H1 (cell line): ENCODE measurements at regions not wholly inside any gene's neighbourhood (a gene's known extent, or its start where the extent isn't known, plus 50 kb on each side); places are given as distances from the start of the nearest gene placed in this dataset.

Source experiments
- CTCF ChIA-PET: fragments of 300-600 bp; sonication (Branson Sonifier 250); formaldehyde crosslinking; loops from one replicate; lab custom pipeline; 2021; ENCODE audit not compliant: partially characterized antibody; lab: Charles Lee
- POLR2A ChIA-PET: fragments of 300-600 bp; sonication (Branson Sonifier 250); formaldehyde crosslinking; loops from one replicate; lab custom pipeline; 2021; ENCODE audit warnings: inconsistent platforms; ENCODE audit not compliant: partially characterized antibody; lab: Charles Lee
- DNase-seq, 2 experiments: peaks; one replicate each; pipeline versions ENCODE4 v3.0.0 to v3.0.0-alpha.2; 2010 to 2022; ENCODE audit warnings: low spot score in 2 of 2, low read depth in 1 of 2, mixed read lengths in 1 of 2
- FAIRE-seq: peaks from 2 replicates; lab custom pipeline; 2011; peaks lifted over from hg19 to GRCh38; lab: Jason Lieb, UNC
- H2AFZ ChIP-seq: 2 replicates; pipeline ENCODE4 v1.8.1; 2012; ENCODE audit warnings: low read length, inconsistent platforms
- H2AK5ac ChIP-seq: 2 replicates; pipeline ENCODE4 v1.6.1; 2013; ENCODE audit warnings: low read depth, low read length
- H2BK120ac ChIP-seq: replicated peaks from 2 replicates; pipeline ENCODE3; 2013; ENCODE audit warnings: low read depth, low read length, inconsistent platforms
- H2BK12ac ChIP-seq: 2 replicates; pipeline ENCODE4 v1.6.1; 2013; ENCODE audit warnings: low read depth, low read length
- H2BK15ac ChIP-seq: 2 replicates; pipeline ENCODE4 v1.6.1; 2013; ENCODE audit warnings: low read length
- H2BK20ac ChIP-seq: 2 replicates; pipeline ENCODE4 v1.6.1; 2013; ENCODE audit warnings: low read length
- H2BK5ac ChIP-seq: 2 replicates; pipeline ENCODE4 v1.6.1; 2013; ENCODE audit warnings: low read depth, low read length
- H3K14ac ChIP-seq: 2 replicates; pipeline ENCODE4 v1.6.1; 2013; ENCODE audit warnings: inconsistent platforms; ENCODE audit not compliant: insufficient read length
- H3K18ac ChIP-seq: 2 replicates; pipeline ENCODE4 v1.6.1; 2013; ENCODE audit warnings: low read length; ENCODE audit errors: extremely low read depth
- H3K23ac ChIP-seq: 2 replicates; pipeline ENCODE4 v1.6.1; 2013; ENCODE audit warnings: inconsistent platforms; ENCODE audit not compliant: insufficient read length
- H3K23me2 ChIP-seq: 2 replicates; pipeline ENCODE4 v1.6.1; 2013; ENCODE audit warnings: low read depth, low read length
- H3K27ac ChIP-seq: 2 replicates; pipeline ENCODE4 v1.6.1; 2011; ENCODE audit warnings: low read depth, low read length, inconsistent platforms
- H3K27me3 ChIP-seq, 4 experiments: replicated peaks in 1 of 4; 1 replicate in 1 of 4; 2 replicates in 3 of 4; pipeline versions ENCODE4 v1.6.1 to v1.8.1; 2011 to 2013; ENCODE audit warnings: low read length in 3 of 4, mild to moderate bottlenecking in 3 of 4, inconsistent platforms in 2 of 4, mixed read lengths in 2 of 4, moderate library complexity in 1 of 4; ENCODE audit not compliant: control insufficient read depth in 3 of 4, insufficient read depth in 3 of 4; ENCODE audit errors: extremely low read depth in 1 of 4
- H3K36me3 ChIP-seq, 4 experiments: 2 replicates each; pipeline versions ENCODE4 v1.6.1 to v1.8.1; 2011 to 2013; ENCODE audit warnings: mild to moderate bottlenecking in 4 of 4, low read length in 3 of 4, moderate library complexity in 2 of 4, control low read depth in 1 of 4, inconsistent platforms in 1 of 4; ENCODE audit not compliant: insufficient read depth in 4 of 4, control insufficient read depth in 2 of 4
- H3K4ac ChIP-seq: replicated peaks from 2 replicates; pipeline ENCODE3; 2013; ENCODE audit warnings: low read length, low read depth, mixed read lengths, inconsistent platforms; ENCODE audit not compliant: insufficient read length
- H3K4me1 ChIP-seq, 4 experiments: replicated peaks in 1 of 4; 1 replicate in 1 of 4; 2 replicates in 3 of 4; pipeline versions ENCODE4 v1.6.1 to v1.8.1; 2011 to 2013; ENCODE audit warnings: low read length in 3 of 4, inconsistent platforms in 2 of 4, mixed read lengths in 1 of 4; ENCODE audit not compliant: insufficient read depth in 4 of 4, control insufficient read depth in 3 of 4
- H3K4me2 ChIP-seq, 2 experiments: 2 replicates each; pipeline versions ENCODE4 v1.6.1 to v1.8.1; 2011 to 2013; ENCODE audit warnings: low read depth in 2 of 2, low read length in 2 of 2, control low read depth in 1 of 2, inconsistent platforms in 1 of 2, mild to moderate bottlenecking in 1 of 2; ENCODE audit not compliant: insufficient read depth in 1 of 2
- H3K4me3 ChIP-seq, 4 experiments: fragments of 200-600, 300-600 bp in 1 of 4; sonication (generic), shearing (Covaris generic), sonication (Bioruptor Twin) in 1 of 4; 2 replicates each; pipeline versions ENCODE4 v1.5.1 to v1.8.1; 2011 to 2016; ENCODE audit warnings: low read length in 4 of 4, low read depth in 3 of 4, control low read depth in 2 of 4, inconsistent platforms in 2 of 4, mild to moderate bottlenecking in 2 of 4, mixed read lengths in 1 of 4, moderate library complexity in 1 of 4; ENCODE audit not compliant: insufficient read depth in 2 of 4; ENCODE audit errors: extremely low read depth in 1 of 4
- H3K56ac ChIP-seq: replicated peaks from 2 replicates; pipeline ENCODE3; 2013; ENCODE audit warnings: low read depth, mild to moderate bottlenecking, mixed read lengths, low read length, inconsistent platforms; ENCODE audit not compliant: insufficient read length
- H3K79me1 ChIP-seq: 2 replicates; pipeline ENCODE4 v1.6.1; 2013; ENCODE audit warnings: low read depth, low read length, control low read depth
- H3K79me2 ChIP-seq, 2 experiments: 2 replicates each; pipeline versions ENCODE4 v1.6.1 to v1.8.1; 2012 to 2013; ENCODE audit warnings: low read length in 2 of 2, mild to moderate bottlenecking in 2 of 2, inconsistent platforms in 1 of 2; ENCODE audit not compliant: insufficient read depth in 2 of 2, control insufficient read depth in 1 of 2
- H3K9ac ChIP-seq, 4 experiments: replicated peaks in 1 of 4; 1 replicate in 1 of 4; 2 replicates in 3 of 4; pipeline versions ENCODE4 v1.6.1 to v1.8.1; 2011 to 2013; ENCODE audit warnings: low read depth in 3 of 4, low read length in 3 of 4, control low read depth in 2 of 4, mild to moderate bottlenecking in 2 of 4, moderate library complexity in 2 of 4, inconsistent platforms in 1 of 4; ENCODE audit errors: extremely low read depth in 1 of 4
- H3K9me3 ChIP-seq, 2 experiments: 2 replicates each; pipeline versions ENCODE4 v1.6.1 to v1.8.1; 2012 to 2013; ENCODE audit warnings: mild to moderate bottlenecking in 2 of 2, moderate library complexity in 2 of 2, control low read depth in 1 of 2, inconsistent platforms in 1 of 2, low read depth in 1 of 2, low read length in 1 of 2, mixed read lengths in 1 of 2; ENCODE audit not compliant: insufficient read depth in 2 of 2
- H4K20me1 ChIP-seq, 2 experiments: replicated peaks in 1 of 2; 2 replicates each; pipeline versions ENCODE3 to v1.8.1; 2011 to 2013; ENCODE audit warnings: inconsistent platforms in 2 of 2, low read length in 2 of 2, mild to moderate bottlenecking in 1 of 2; ENCODE audit not compliant: insufficient read depth in 2 of 2, control insufficient read depth in 1 of 2
- H4K5ac ChIP-seq: 2 replicates; pipeline ENCODE4 v1.6.1; 2013; ENCODE audit warnings: low read length, low read depth, mixed read lengths, inconsistent platforms; ENCODE audit not compliant: insufficient read length
- H4K8ac ChIP-seq: 2 replicates; pipeline ENCODE4 v1.8.0; 2013; ENCODE audit warnings: mild to moderate bottlenecking, moderate library complexity, low read length, inconsistent platforms; ENCODE audit not compliant: insufficient read depth; ENCODE audit errors: extremely low read depth
- H4K91ac ChIP-seq: replicated peaks from 2 replicates; pipeline ENCODE3; 2013; ENCODE audit warnings: low read length, mixed read lengths, inconsistent platforms; ENCODE audit not compliant: insufficient read length
- HDAC2 ChIP-seq, 2 experiments: fragments of 300-600 bp in 1 of 2; sonication (generic) in 1 of 2; IDR thresholded peaks; 2 replicates each; pipeline ENCODE4 v1.6.1; 2011 to 2012; ENCODE audit warnings: low read depth in 2 of 2, low read length in 2 of 2, mild to moderate bottlenecking in 2 of 2, moderate library complexity in 2 of 2, borderline replicate concordance in 1 of 2, inconsistent platforms in 1 of 2
- NANOG ChIP-seq: IDR thresholded peaks from 2 replicates; pipeline ENCODE4 v1.6.1; 2011; ENCODE audit warnings: low read length, low read depth, mild to moderate bottlenecking, inconsistent platforms; ENCODE audit not compliant: insufficient read depth, poor library complexity, severe bottlenecking
- NRF1 ChIP-seq: IDR thresholded peaks from 2 replicates; pipeline ENCODE4 v1.6.1; 2011; ENCODE audit warnings: mild to moderate bottlenecking, low read depth, low read length, improper control_type of control experiment
- POLR2A ChIP-seq, 2 experiments: IDR thresholded peaks; 1 replicate in 1 of 2; 2 replicates in 1 of 2; pipeline ENCODE4 v1.6.1; 2011; ENCODE audit warnings: low read depth in 2 of 2, low read length in 2 of 2, mild to moderate bottlenecking in 2 of 2; ENCODE audit errors: control extremely low read depth in 1 of 2
- POLR2AphosphoS5 ChIP-seq: IDR thresholded peaks from 2 replicates; pipeline ENCODE4 v1.6.1; 2011; ENCODE audit warnings: low read depth, low read length
- TAF1 ChIP-seq: IDR thresholded peaks from 2 replicates; pipeline ENCODE4 v1.6.1; 2011; ENCODE audit warnings: mild to moderate bottlenecking, low read depth, low read length
- WGBS, 2 experiments: shearing (Covaris generic) in 1 of 2; methylation state at CpG; one replicate each; pipeline versions ENCODE4 v1.1.6 to v1.1.7; 2013 to 2015; ENCODE audit warnings: low lambda C conversion rate in 2 of 2, mixed read lengths in 2 of 2, inconsistent platforms in 1 of 2, low coverage in 1 of 2, missing lambda C conversion rate in 1 of 2; ENCODE audit not compliant: insufficient replicate concordance in 2 of 2, insufficient coverage in 1 of 2, insufficient read length in 1 of 2; ENCODE audit errors: extremely low coverage in 1 of 2, missing lambda C conversion rate in 1 of 2; 5-methylcytosine and 5-hydroxymethylcytosine counted together
- TF ChIP-seq, protein P1 (sequence below): IDR thresholded peaks from 2 replicates; pipeline ENCODE4 v1.6.1; 2011; ENCODE audit warnings: low read length, improper control_type of control experiment
- TF ChIP-seq, protein P2 (sequence below): IDR thresholded peaks from 2 replicates; pipeline ENCODE4 v1.6.1; 2012; ENCODE audit warnings: inconsistent platforms

DNA sequence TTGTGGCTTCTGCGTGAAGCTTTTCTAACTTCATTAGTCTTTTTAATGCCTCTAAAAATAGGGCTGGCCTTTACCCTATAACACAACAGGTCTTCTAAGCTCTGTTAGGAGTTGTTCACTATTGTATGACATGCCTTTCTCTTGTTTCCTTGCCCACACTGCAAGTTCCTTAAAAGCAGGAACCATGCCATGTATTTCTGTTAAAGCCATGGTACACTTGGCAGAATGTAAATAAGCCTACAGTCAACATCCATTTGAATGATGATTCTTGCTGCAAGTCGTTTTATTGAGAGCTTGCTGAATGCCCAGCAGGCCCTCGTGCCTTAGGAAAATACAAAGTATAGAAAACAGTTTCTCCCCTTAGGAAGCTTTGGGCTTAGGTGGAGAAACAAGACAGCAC, 214.6 kb downstream of the DUSP10 start:
- Histone ChIP-seq H4K5ac (no peak overlapping the region), H3K4me2 (no peak overlapping the region), H2AFZ (no peak overlapping the region), H3K27me3 (no peaks in the 10 kb centered on the region), H3K14ac (no peak overlapping the region), H3K79me1 (no peaks in the 10 kb centered on the region), H4K20me1 (no peaks in the 10 kb centered on the region), H3K27ac (no peak overlapping the region), H3K23ac (no peak overlapping the region), H3K56ac (no peak overlapping the region), H2AK5ac (no peak overlapping the region), H3K79me2 (no peaks in the 10 kb centered on the region), H3K9ac (no peak overlapping the region), H3K36me3 (no peaks in the 10 kb centered on the region), H3K4ac (no peak overlapping the region), H2BK5ac (no peak overlapping the region), H3K18ac (no peak overlapping the region), H2BK15ac (no peak overlapping the region), H2BK120ac (no peak overlapping the region), H3K23me2 (no peaks in the 10 kb centered on the region), H3K9me3 (no peaks in the 10 kb centered on the region), H4K91ac (no peak overlapping the region), H2BK12ac (no peak overlapping the region), H2BK20ac (no peak overlapping the region), H4K8ac (no peak overlapping the region), H3K4me1 (no peaks in the 10 kb centered on the region), H3K4me3 (no peak overlapping the region)
- no peak for TF ChIP-seq HDAC2 (IDR thresholded peaks at IDR 0.05; ENCODE audit: borderline replicate concordance in 1 of 2, low read depth in 2 of 2, low read length in 2 of 2)
- TF ChIP-seq NRF1 = no peak
- TF ChIP-seq NANOG = no peak
- no peak for TF ChIP-seq POLR2AphosphoS5
- TF ChIP-seq, protein P1, sequence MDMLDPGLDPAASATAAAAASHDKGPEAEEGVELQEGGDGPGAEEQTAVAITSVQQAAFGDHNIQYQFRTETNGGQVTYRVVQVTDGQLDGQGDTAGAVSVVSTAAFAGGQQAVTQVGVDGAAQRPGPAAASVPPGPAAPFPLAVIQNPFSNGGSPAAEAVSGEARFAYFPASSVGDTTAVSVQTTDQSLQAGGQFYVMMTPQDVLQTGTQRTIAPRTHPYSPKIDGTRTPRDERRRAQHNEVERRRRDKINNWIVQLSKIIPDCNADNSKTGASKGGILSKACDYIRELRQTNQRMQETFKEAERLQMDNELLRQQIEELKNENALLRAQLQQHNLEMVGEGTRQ = no peak
- TF ChIP-seq TAF1 = no peak
- TF ChIP-seq, protein P2, sequence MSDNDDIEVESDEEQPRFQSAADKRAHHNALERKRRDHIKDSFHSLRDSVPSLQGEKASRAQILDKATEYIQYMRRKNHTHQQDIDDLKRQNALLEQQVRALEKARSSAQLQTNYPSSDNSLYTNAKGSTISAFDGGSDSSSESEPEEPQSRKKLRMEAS = no peak
- no peak for TF ChIP-seq POLR2A (IDR thresholded peaks at IDR 0.05; ENCODE audit: control extremely low read depth in 1 of 2, low read depth in 2 of 2, low read length in 2 of 2)
- whole genome bisulfite sequencing, 2 experiments = 91% methylated on average over 3 of the region's 3 CpGs; no CpG with 5 or more reads in 1 of the 2 experiments
- DNase-seq (no peak), FAIRE-seq (no peak)
- ChIA-PET POLR2A (no interaction called here), CTCF (interaction anchor here (0.5 to 2.3 kb wide), 4 partner anchors 9 to 928 kb away, joined by 3 to 7 read pairs (median 4); no protein-coding TSS in a partner anchor)
